ENCODE measurements at regions not wholly inside any gene's neighbourhood (a gene's known extent, or its start where the extent isn't known, plus 50 kb on each side); places are given as distances from the start of the nearest gene placed in this dataset.

- ChIA-PET CTCF (ENCODE audit: low intra/inter-chr PET ratio) (no interaction called here), POLR2A (interaction anchor here (0.6 to 1.4 kb wide), 2 partner anchors 8 to 16 kb away, joined by 3 to 4 read pairs; no protein-coding TSS in a partner anchor)
- no peaks in the 10 kb centered on the region for H3K79me2 ChIP-seq (ENCODE audit: control insufficient read depth, insufficient read depth, low read length)
- ATAC-seq (no peak), FAIRE-seq (no peak), DNase-seq (ENCODE audit: extremely low read depth in 1 of 4, low spot score in 3 of 4) (no peak)
- H4K20me1 ChIP-seq (replicated peaks; ENCODE audit: control insufficient read depth, insufficient read depth, low read length) = no peaks in the 10 kb centered on the region
- no peak overlapping the region for H3K9ac ChIP-seq (ENCODE audit: insufficient read depth in 1 of 2, low read depth in 2 of 2, low read length in 2 of 2)
- no peak for TF ChIP-seq NR2C1 (IDR thresholded peaks at IDR 0.05)
- TF ChIP-seq NR2C1 (tag; IDR thresholded peaks at IDR 0.05) = no peak
- no peak for TF ChIP-seq TSC22D4 (tag; IDR thresholded peaks at IDR 0.05)
- TF ChIP-seq DPF2 (IDR thresholded peaks at IDR 0.05) = no peak
- no peak for TF ChIP-seq MTA1 (IDR thresholded peaks at IDR 0.05; ENCODE audit: borderline replicate concordance)
- no peak for TF ChIP-seq ZNF253 (CRISPR knock-in tag; conservative IDR thresholded peaks at IDR 0.05)
- TF ChIP-seq THAP12 (CRISPR knock-in tag; IDR thresholded peaks at IDR 0.05) = no peak
- TF ChIP-seq SRSF9 (IDR thresholded peaks at IDR 0.05; ENCODE audit: borderline replicate concordance, low read depth, low read length) = no peak
- TF ChIP-seq MAFF (IDR thresholded peaks at IDR 0.05; ENCODE audit: low read length) = no peak
- H3K36me3 ChIP-seq (ENCODE audit: control insufficient read depth, insufficient read depth, low read length) = no peaks in the 10 kb centered on the region
- in situ Hi-C loops (cut with MboI) (no loop called here), intact Hi-C loops (cut with micrococcal nuclease) (no loop called here)
- no peaks in the 10 kb centered on the region for H3K9me3 ChIP-seq (replicated peaks; ENCODE audit: control insufficient read depth, insufficient read depth, low read depth, low read length)
- H3K27ac ChIP-seq (ENCODE audit: extremely low read depth, low read depth, low read length) = no peak overlapping the region
- no peaks in the 10 kb centered on the region for H3K9me1 ChIP-seq (ENCODE audit: control insufficient read depth, insufficient read depth, low read length)
- no peaks in the 10 kb centered on the region for H3K27me3 ChIP-seq (ENCODE audit: control insufficient read depth in 2 of 2, insufficient read depth in 2 of 2, low read length in 2 of 2)
- WGBS (ENCODE audit: insufficient coverage, low coverage, missing lambda C conversion rate) = 2% methylated on average over 5 of the region's 5 CpGs
- no peaks in the 10 kb centered on the region; a peak in 1 of 5 replicates for H3K4me1 ChIP-seq (replicated peaks in 1 of 2; ENCODE audit: control insufficient read depth in 2 of 2, insufficient read depth in 2 of 2, low read length in 2 of 2)
- H3K4me3 ChIP-seq = no peak overlapping the region
- H2AFZ ChIP-seq (ENCODE audit: low read depth, low read length) = no peak overlapping the region
- BruUV-seq (replicated peaks) = no TSS peak
- H3K4me2 ChIP-seq (ENCODE audit: insufficient read depth, low read length) = no peak overlapping the region
These were observed 66.2 kb downstream of the DHCR7 start for GRCh38 chr11:71381781-71382505.
